ENCODE measurements at regions not wholly inside any gene's neighbourhood (a gene's known extent, or its start where the extent isn't known, plus 50 kb on each side); places are given as distances from the start of the nearest gene placed in this dataset.

GRCh38 chr4:144288011-144288903, 147.7 kb upstream of the GYPA start (continued):
- no peak for TF ChIP-seq TAF1 (IDR thresholded peaks at IDR 0.05; ENCODE audit: low read depth, low read length)
- no peak for TF ChIP-seq YY1 (IDR thresholded peaks at IDR 0.05; ENCODE audit: low read depth, low read length)

All from H1 (cell line).